ENCODE measurements at regions not wholly inside any gene's neighbourhood (a gene's known extent, or its start where the extent isn't known, plus 50 kb on each side); places are given as distances from the start of the nearest gene placed in this dataset.

GRCh38 chr7:26486153-26486552 is 194.5 kb downstream of the SNX10 start:
- 56% methylated on average over 7 of the region's 8 CpGs for WGBS (ENCODE audit: missing lambda C conversion rate)
- no peak overlapping the region for H3K4me2 ChIP-seq
- H3K9me3 ChIP-seq = peaks cover 27% of the 10 kb centered on the region
- no peak for TF ChIP-seq ZSCAN20 (CRISPR knock-in tag; IDR thresholded peaks at IDR 0.05)
- no peak for TF ChIP-seq PHF8 (IDR thresholded peaks at IDR 0.05; ENCODE audit: borderline replicate concordance, low read depth)
- TF ChIP-seq NPAS2 (CRISPR knock-in tag; IDR thresholded peaks at IDR 0.05; ENCODE audit: borderline replicate concordance) = no peak
- TF ChIP-seq SREBF2 (IDR thresholded peaks at IDR 0.05) = no peak
- TF ChIP-seq HOXB5 (CRISPR knock-in tag; IDR thresholded peaks at IDR 0.05) = no peak
- ATAC-seq (no peak), FAIRE-seq (no peak), DNase-seq (ENCODE audit: low read depth in 1 of 2, low spot score in 1 of 2) (no peak)
- no peak overlapping the region for H3K4me3 ChIP-seq
- POLR2A ChIA-PET = no interaction called here
- no peaks in the 10 kb centered on the region for H3K4me1 ChIP-seq
- CTCF ChIA-PET = interaction anchor here (0.6 kb wide), 1 partner anchor 365 kb away, joined by 3 read pairs; no protein-coding TSS in a partner anchor
- no peak overlapping the region for H3K27ac ChIP-seq

- FAIRE-seq = no peak
- H3K4me2 ChIP-seq = no peak overlapping the region
- no peak for TF ChIP-seq KDM5A (IDR thresholded peaks at IDR 0.05)
- no peak for TF ChIP-seq HOXB5 (CRISPR knock-in tag; IDR thresholded peaks at IDR 0.05)
- no peak for TF ChIP-seq JUNB (IDR thresholded peaks at IDR 0.05)
- no peak for TF ChIP-seq ZFP36 (IDR thresholded peaks at IDR 0.05; ENCODE audit: borderline replicate concordance, partially characterized antibody)
- TF ChIP-seq RARB (CRISPR knock-in tag; IDR thresholded peaks at IDR 0.05) = no peak
- no peak for TF ChIP-seq TP53 (CRISPR knock-in tag; IDR thresholded peaks at IDR 0.05)
- TF ChIP-seq FOSL2 (IDR thresholded peaks at IDR 0.05) = no peak
- no peak for TF ChIP-seq FOSL2 (CRISPR knock-in tag; IDR thresholded peaks at IDR 0.05)
- TF ChIP-seq CTCF (IDR thresholded peaks at IDR 0.05) = no peak
- no peak for TF ChIP-seq MYC (IDR thresholded peaks at IDR 0.05; ENCODE audit: borderline replicate concordance, low read length)
- no peak for TF ChIP-seq HES2 (IDR thresholded peaks at IDR 0.05)
- TF ChIP-seq REST (IDR thresholded peaks at IDR 0.05) = no peak
- no peak for TF ChIP-seq ZSCAN20 (CRISPR knock-in tag; IDR thresholded peaks at IDR 0.05)
- TF ChIP-seq USF2 (IDR thresholded peaks at IDR 0.05) = no peak
- no peak for TF ChIP-seq RCOR1 (IDR thresholded peaks at IDR 0.05; ENCODE audit: low read depth, low read length)
- TF ChIP-seq MAX (IDR thresholded peaks at IDR 0.05) = no peak
- no peak for TF ChIP-seq NFE2L2 (conservative IDR thresholded peaks at IDR 0.05; ENCODE audit: low read length)
- no peak for TF ChIP-seq NR3C1 (IDR thresholded peaks at IDR 0.05)
- no peak overlapping the region for H3K27ac ChIP-seq
- WGBS (ENCODE audit: missing lambda C conversion rate) = 74% methylated on average over 4 of the region's 5 CpGs
- no peak for DNase-seq (ENCODE audit: low read depth in 1 of 2, low spot score in 1 of 2)
- ChIA-PET POLR2A (no interaction called here), CTCF (no interaction called here)
- no peak overlapping the region for H3K4me3 ChIP-seq
- H3K9me3 ChIP-seq = peaks cover 23% of the 10 kb centered on the region
- H3K4me1 ChIP-seq = no peaks in the 10 kb centered on the region
- no peak for ATAC-seq
Observed at GRCh38 chr7:26487780-26488515, 196.3 kb downstream of the SNX10 start.

Measured in A549 (cell line).